Activated CD4-positive, alpha-beta T cell treated with anti-CD3 and anti-CD28 coated beads for 36 hours (primary cell): ENCODE measurements at regions not wholly inside any gene's neighbourhood (a gene's known extent, or its start where the extent isn't known, plus 50 kb on each side); places are given as distances from the start of the nearest gene placed in this dataset.

ENCODE experiments used
- ATAC-seq: fragments of 200-7000 bp; cut with Tn5 transposase; one replicate; pipeline ENCODE4 v1.10.0; 2021; ENCODE audit warnings: mild to moderate bottlenecking, moderate library complexity
- CTCF ChIA-PET: fragments of 350-600 bp; sonication (Branson Sonifier 250); formaldehyde crosslinking; loops from one replicate; lab custom pipeline; 2021; ENCODE audit warnings: antibody characterized with exemption; lab: Charles Lee
- POLR2A ChIA-PET: fragments of 350-600 bp; sonication (Branson Sonifier 250); formaldehyde crosslinking; loops from one replicate; lab custom pipeline; 2021; ENCODE audit warnings: antibody characterized with exemption, inconsistent platforms; lab: Charles Lee
- DNase-seq: peaks from one replicate; pipeline ENCODE4 v3.0.0-alpha.2; 2020
- H3K27ac Mint-ChIP-seq: one replicate; pipeline ENCODE4 v1.8.0; 2021; ENCODE audit warnings: mixed read lengths
- H3K27me3 Mint-ChIP-seq: one replicate; pipeline ENCODE4 v1.8.0; 2021; ENCODE audit warnings: mixed read lengths
- H3K36me3 Mint-ChIP-seq: one replicate; pipeline ENCODE4 v1.8.0; 2021; ENCODE audit warnings: low read depth, mixed read lengths
- H3K4me1 Mint-ChIP-seq: one replicate; pipeline ENCODE4 v1.8.0; 2021; ENCODE audit warnings: mixed read lengths
- H3K4me3 Mint-ChIP-seq: one replicate; pipeline ENCODE4 v1.8.0; 2021; ENCODE audit warnings: mild to moderate bottlenecking, moderate library complexity, mixed read lengths
- H3K9me3 Mint-ChIP-seq: one replicate; pipeline ENCODE4 v1.8.0; 2021; ENCODE audit warnings: low read depth, mixed read lengths
- intact Hi-C, 2 experiments: fragments of 100-400 bp; cut with DNase I in 1 of 2; cut with micrococcal nuclease in 1 of 2; formaldehyde crosslinking; loops; one replicate each; pipeline versions ENCODE4 v1.14.2 to v1.15.1; 2022 to 2024; cut with DNase I, micrococcal nuclease

DNA sequence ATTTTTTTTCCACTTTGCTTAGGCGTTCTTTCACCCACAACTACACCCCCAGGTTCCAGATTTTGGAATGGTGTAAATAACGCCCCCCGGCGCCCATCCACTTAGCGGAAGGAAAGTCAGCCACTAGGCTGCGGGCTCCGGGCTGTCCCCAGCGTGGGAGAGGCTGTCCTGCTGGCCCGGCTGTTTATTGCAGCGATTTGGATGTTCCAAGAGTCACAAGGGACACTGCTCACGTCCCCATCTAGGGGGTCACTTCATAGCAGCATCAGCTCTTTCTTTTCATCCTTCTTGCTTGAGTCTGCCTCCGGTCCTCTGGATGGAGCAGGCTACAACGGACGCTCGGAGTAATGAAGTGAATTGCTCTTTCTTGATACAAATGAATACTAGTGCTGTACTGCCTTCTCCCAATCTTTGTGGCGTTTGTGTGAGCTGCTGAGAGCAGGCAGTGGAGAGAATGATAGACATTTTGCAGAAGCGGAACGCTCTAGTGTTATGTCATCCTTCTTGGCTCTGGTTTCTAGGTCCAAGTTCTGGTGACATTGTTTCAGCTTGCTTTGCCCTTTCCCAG lies 50.7 kb upstream of the PAIP2B start:
- ChIA-PET CTCF (interaction anchor here (0.7 to 1.0 kb wide), 6 partner anchors 10 to 313 kb away, joined by 3 read pairs; partner anchors contain the start of gene ZNF638), POLR2A (no interaction called here)
- H3K4me3 Mint-ChIP-seq, result peak overlapping the region; percentile 67
- H3K27me3 Mint-ChIP-seq, result peaks cover 73% of the 10 kb centered on the region
- peaks cover 14% of the 10 kb centered on the region for H3K4me1 Mint-ChIP-seq
- DNase-seq (peak; percentile 46), ATAC-seq (no peak)
- peaks cover 3% of the 10 kb centered on the region for H3K9me3 Mint-ChIP-seq
- H3K36me3 Mint-ChIP-seq, result no peaks in the 10 kb centered on the region
- H3K27ac Mint-ChIP-seq, result no peak overlapping the region
- intact Hi-C loops, result loop anchor here (2.0 to 5.0 kb wide), 3 partner anchors 55 to 147 kb away; partner anchors contain the start of genes MCEE (in 1 of the 2), MPHOSPH10 (in 1 of the 2) and ZNF638 (in 1 of the 2)

DNA sequence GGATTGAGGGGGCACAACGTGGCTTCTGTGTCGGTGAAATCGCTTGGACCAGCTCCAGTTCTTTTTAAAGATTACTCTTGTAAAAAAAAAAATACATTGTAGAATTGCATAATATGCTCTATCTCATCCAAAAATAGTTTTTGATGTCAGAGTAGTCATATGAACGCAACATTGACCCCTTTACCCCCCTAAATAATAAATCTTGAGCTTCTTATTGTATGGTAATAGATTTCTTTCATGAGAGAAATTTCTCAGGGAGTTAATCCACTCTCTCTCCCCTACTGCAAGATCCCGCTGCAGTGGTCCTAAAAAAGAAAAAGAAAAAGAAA lies 50.2 kb upstream of the PAIP2B start:
- ChIA-PET CTCF (interaction anchor here (0.7 to 1.3 kb wide), 6 partner anchors 10 to 313 kb away, joined by 3 to 7 read pairs (median 3); partner anchors contain the start of gene PAIP2B), POLR2A (no interaction called here)
- Mint-ChIP-seq H3K36me3 (no peaks in the 10 kb centered on the region), H3K27me3 (peaks cover 75% of the 10 kb centered on the region), H3K27ac (no peak overlapping the region), H3K4me3 (peak overlapping the region; percentile 67), H3K4me1 (peaks cover 14% of the 10 kb centered on the region), H3K9me3 (peaks cover 3% of the 10 kb centered on the region)
- DNase-seq (no peak), ATAC-seq (no peak)
- intact Hi-C loops, result loop anchor here (2.0 to 5.0 kb wide), 3 partner anchors 55 to 146 kb away; partner anchors contain the start of genes MCEE (in 1 of the 2), MPHOSPH10 (in 1 of the 2) and ZNF638 (in 1 of the 2)

DNA sequence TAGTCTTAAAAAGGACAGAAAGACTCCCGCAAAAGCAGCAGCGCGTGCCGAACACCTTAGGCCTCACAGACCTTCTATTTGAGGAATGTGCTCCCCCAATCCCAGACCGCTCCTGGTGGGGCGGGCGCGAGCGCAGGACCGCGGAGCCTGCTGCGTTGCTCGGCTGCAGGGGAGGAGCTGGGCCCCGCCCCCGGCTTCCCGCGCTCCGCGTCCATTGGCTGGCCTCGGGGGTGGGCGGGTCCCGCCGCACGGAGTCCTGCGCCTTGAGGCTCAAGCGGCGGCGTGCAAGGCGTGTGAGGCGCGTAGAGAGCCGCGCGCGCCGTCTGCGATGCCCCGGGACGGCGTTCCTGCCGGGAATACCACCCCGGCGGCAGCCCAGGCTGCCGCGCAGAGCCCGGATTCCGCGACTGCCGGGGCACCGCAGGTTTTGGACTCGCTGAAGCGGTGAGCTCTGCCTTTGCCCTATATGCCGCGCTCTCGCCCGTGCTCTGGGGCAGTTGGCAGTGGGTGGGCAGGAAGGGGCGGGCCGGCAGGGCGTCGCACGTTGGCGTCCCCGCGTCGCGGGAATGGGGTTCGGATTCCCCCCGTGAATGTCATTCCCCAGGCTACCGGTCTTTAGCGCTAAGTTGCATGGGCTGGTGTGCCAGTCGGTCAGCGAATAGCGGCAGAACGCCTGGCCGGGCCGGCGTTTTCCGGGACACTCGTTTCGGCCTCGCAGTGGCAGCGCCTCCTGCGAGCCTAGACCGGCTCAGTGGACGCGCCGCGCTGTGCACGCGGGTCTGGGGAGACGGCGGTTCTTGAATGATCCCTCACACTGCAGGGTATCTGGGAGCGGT lies 49.6 kb upstream of the PAIP2B start:
- peaks cover 76% of the 10 kb centered on the region for H3K27me3 Mint-ChIP-seq

More for the DNA sequence above, 49.6 kb upstream of the PAIP2B start:
- peak; percentile 100 for ATAC-seq
- CTCF ChIA-PET, result interaction anchor here (0.5 to 1.3 kb wide), 7 partner anchors 11 to 312 kb away, joined by 3 to 7 read pairs (median 3); partner anchors contain the start of genes PAIP2B and ZNF638
- Mint-ChIP-seq H3K4me1 (peaks cover 14% of the 10 kb centered on the region), H3K36me3 (no peaks in the 10 kb centered on the region), H3K4me3 (peak overlapping the region; percentile 67), H3K27ac (no peak overlapping the region), H3K9me3 (peaks cover 3% of the 10 kb centered on the region)
- POLR2A ChIA-PET, result interaction anchor here (0.7 to 1.0 kb wide), 2 partner anchors 49 to 55 kb away, joined by 3 to 5 read pairs; partner anchors contain the start of genes PAIP2B and ZNF638
- peak; percentile 94 for DNase-seq
- intact Hi-C loops, result loop anchor here (1.0 to 5.0 kb wide), 7 partner anchors 49 to 208 kb away; partner anchors contain the start of genes MCEE (in 2 of the 2), MPHOSPH10 (in 2 of the 2), PAIP2B (in 2 of the 2) and ZNF638 (in 2 of the 2)
